Embryonic facial prominence (tissue), 1 donor: ENCODE measurements at regions not wholly inside any gene's neighbourhood (a gene's known extent, or its start where the extent isn't known, plus 50 kb on each side); places are given as distances from the start of the nearest gene placed in this dataset.
"Not testable (repeated sequence)": the region's sequence is repeated elsewhere in the genome, so short reads cannot be mapped to it uniquely, and the experiment has no call there.

ENCODE experiments used
- DNase-seq: peaks from one replicate; pipeline ENCODE4 v3.0.0-alpha.2; 2016; ENCODE audit errors: extremely low spot score

DNA sequence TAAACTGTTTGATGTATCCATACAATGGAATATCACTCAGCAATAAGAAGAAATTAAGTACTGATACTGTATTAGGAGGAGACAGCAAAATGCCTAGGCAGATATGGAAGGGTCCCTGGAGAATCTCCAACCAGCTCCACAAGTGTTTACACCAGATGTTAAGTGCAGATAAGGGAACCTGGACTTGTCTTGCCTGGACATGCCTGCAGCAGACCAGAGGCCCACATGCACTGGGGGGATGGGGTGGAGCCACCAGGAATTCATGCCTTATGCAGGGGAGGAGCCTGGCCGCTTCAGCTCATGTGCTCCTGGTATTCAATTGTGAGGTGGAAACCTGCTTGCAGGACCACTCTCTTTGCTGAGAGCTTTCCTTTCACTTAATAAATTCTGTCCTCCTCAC lies 287.6 kb downstream of the LIPI start:
- not testable (repeated sequence) for DNase-seq

DNA sequence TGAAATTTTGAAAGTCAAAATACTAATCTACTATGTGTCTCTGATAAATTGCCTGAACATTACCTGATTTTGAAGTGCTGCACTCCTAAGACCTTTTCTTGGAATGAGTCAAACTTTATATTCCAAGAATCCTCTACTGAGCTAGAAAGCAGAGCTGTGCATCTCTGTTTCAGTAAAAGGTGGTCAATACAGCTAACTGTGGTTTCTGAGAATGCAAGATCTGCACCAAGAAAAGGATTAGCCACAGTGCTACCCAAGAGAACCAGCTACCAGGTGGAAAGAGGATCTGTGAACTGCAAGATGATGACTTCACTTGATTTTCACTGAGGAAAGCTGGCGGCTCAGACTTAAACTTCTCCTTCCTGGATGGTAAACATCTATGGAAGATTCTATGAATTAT lies 289.3 kb downstream of the LIPI start:
- DNase-seq = not testable (repeated sequence)

DNA sequence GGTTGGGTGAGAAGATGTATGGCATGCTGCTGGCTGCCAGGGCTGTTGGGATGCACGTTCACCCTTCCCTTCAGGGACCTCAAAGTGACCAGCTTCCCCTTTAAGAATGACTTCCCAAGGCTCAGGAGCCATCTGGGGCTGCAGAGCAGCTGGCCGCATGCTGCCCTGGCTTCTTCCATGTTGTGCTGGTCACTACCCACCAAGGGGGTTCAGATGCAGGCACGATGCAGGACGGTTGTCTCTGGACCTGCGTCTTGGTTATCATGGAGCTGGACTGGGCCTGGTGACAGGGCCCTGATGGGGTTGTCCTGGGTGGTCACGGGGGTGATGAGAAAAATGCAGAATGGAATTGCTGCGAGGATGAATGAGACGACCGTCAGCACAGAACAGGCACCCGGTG lies 297.8 kb downstream of the POTED start:
- not testable (repeated sequence) for DNase-seq

DNA sequence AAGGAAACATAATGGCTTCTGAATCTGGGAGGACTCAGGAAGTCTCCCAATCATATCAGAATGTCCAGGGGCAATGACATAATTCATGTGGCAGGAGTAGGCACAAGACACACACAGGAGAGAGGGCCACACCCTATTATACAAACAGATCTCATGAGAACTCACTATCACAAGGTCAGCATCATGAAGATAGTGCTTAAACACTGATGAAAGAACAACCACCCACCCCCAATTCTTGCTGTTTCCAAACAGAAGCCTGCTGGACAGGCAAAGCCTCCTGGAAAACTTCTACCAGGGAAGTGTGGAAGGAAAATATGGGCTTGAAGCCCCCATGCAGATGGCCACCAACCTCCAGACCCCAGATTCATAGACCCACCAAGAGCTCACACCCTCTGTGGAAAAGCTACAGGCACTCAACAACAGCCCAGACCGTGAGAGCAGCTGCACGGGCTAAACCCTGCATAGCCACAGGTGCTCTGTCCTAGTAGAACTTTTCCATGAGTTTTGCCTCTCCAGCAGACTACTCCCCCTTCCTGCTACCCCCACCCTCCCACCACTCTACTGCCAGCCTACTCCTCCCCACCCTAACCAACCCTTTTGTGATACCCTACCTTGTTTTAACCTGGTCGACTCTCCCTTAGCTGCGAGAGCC lies 287.1 kb downstream of the POTED start:
- not testable (repeated sequence) for DNase-seq

DNA sequence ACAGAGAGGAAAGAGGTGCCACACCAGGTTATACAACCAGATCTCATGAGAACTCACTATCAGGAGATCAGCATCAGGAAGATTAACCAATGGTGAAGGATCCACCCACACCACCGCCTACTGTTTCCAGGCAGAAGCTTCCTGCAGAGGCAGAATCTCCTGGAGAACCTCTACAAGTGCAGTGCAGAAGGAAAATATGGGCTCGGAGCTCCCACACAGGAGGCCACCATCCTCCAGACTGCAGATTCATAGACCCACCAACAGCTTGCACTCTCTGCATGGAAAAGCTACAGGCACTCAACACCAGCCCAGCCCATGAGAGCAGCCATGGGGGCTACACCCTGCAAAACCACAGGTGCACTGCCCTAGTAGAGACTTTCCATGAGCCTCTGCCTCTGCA lies 284.0 kb downstream of the POTED start:
- not testable (repeated sequence) for DNase-seq

DNA sequence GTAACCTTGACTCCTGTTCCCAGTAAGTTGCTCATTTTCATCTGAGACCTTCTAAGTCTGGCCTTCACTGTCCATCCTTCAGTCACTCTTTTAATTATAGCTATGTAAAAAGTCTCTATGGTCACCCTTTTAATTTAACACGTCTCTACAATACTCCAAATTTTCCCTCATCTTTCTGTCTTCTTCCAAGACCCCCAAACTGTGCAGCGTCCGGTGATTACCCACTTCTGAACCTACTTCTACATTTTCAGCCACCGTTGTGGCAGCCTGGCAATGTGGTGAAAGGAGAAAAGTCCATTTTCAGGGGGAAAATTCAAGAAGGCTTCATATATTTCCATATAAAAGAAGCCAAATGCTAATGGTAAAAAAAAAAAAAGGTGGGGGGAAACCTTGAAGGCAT lies 283.4 kb downstream of the POTED start:
- not testable (repeated sequence) for DNase-seq

DNA sequence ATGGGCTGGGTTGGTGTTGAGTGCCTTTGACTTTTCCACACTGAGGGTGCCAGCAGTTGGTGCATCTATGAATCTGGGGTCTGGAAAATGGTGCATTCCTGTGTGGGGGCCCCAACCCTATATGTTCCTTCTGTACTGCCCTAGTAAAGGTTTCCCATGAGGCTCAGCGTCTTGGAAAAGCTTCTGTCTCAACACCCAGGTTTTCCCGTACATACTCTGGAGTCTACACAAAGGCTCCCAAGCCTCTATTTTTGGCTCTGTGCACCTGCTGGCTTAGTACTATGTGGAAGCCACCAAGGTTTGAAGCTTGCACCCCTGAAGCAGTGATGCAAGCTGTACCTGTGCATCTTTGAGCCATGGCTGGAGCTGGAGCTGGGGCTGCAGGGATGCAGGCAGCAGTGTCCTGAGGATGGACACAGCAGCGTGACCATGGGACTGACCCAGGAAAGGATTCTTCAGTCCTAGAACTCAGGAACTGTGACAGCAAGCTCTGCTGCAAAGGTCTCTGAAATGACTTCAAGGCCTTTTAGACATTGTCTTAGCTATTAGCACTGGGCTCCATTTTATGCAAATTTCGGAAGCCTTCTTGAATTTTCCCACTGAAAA lies 282.7 kb downstream of the POTED start:
- DNase-seq = not testable (repeated sequence)

DNA sequence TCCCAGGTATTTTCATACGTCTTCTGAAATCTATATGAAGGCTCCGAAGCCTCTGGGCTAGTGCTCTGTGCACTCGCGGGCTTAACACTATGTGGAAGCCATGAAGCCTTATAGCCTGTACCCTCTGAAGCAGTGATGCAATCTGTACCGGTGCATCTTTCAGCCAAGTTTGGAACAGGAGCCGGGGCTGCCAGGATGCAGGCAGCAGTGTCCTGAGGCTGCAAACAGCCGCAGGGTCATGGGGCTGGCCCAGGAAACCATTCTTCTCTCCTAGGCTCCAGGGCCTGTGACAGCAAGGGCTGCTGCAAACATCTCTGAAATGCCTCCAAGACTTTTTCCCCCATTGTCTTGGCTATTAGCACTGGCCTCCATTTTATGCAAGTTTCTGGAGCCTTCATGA lies 279.6 kb downstream of the POTED start:
- not testable (repeated sequence) for DNase-seq

DNA sequence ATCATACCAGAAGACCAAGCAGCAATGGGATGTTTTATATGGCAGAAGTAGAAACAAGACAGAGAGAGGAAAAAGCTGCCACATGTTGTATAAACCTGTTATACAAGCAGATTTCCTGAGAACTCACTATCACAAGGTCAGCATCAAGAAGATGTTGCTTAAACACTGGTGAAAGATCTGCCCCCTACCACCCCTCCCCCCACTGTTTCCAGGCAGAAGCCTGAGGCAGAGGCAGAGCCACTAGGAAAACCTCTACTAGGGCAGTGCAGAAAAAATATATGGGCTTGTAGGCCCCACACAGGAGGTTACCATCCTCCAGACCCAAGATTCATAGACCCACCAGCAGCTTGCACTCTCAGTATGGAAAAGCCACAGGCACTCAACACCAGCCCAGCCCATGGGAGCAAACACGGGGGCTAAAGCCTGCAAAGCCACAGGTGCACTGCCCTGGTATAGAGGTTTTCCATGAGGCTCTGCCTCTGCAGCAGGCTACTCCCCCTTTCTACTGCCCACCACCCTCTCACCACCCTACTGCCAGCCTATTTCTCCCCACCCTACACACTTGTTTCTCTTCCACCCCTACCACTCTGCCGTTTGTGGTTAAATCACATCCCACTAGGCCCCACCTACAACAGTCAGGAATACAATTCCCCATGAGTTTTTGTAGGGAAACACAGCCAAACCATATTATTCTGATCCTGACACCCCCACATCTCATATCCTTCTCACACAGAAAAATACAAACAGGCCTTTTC lies 274.2 kb downstream of the POTED start:
- not testable (repeated sequence) for DNase-seq

DNA sequence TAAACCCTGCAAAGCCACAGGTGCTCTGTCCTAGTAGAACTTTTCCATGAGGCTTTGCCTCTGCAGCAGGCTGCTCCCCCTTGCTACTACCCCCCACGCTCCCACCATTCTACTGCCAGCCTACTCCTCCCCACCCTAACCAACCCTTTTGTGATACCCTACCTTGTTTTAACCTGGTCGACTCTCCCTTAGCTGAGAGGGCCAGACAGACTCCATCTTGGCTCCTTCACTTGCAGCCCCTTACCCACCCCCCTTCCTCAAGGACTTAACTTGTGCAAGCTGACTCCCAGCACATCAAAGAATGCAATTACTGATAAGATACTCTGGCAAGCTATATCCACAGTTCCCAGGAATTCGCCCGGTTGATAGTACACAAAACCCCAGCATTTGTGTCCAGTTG lies 267.9 kb downstream of the POTED start:
- not testable (repeated sequence) for DNase-seq

DNA sequence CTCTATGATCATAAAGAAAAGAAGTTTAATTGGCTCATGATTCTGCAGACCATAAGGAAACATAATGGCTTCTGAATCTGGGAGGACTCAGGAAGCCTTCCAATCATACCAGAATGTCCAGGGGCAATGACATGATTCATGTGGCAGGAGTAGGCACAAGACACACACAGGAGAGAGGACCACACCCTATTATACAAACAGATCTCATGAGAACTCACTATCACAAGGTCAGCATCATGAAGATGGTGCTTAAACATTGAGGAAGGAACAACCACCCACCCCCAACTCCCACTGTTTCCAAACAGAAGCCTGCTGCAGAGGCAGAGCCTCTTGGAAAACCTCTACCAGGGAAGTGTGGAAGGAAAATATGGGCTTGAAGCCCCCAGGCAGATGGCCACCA lies 267.4 kb downstream of the POTED start:
- not testable (repeated sequence) for DNase-seq

DNA sequence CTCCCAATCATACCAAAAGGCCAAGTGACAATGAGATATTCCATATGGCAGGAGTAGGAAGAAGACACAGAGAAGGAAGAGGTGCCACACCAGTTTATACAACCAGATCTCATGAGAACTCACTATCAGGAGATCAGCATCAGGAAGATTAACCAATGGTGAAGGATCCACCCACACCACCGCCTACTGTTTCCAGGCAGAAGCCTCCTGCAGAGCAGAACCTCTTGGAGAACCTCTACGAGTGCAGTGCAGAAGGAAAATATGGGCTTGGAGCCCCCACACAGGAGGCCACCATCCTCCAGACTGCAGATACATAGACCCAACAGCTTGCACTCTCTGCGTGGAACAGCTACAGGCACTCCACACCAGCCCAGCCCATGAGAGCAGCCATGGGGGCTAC lies 264.4 kb downstream of the POTED start:
- not testable (repeated sequence) for DNase-seq

DNA sequence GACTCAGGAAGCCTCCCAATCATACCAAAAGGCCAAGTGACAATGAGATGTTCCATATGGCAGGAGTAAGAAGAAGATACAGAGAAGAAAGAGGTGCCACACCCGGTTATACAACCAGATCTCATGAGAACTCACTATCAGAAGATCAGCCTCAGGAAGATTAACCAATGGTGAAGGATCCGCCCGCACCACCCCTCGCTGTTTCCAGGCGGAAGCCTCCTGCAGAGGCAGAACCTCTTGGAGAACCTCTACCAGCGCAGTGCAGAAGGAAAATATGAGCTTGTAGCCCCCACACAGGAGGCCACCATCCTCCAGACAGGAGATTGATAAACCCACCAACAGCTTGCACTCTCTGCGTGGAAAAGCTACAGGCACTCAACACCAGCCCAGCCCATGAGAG lies 245.1 kb downstream of the POTED start:
- DNase-seq = no peak

DNA sequence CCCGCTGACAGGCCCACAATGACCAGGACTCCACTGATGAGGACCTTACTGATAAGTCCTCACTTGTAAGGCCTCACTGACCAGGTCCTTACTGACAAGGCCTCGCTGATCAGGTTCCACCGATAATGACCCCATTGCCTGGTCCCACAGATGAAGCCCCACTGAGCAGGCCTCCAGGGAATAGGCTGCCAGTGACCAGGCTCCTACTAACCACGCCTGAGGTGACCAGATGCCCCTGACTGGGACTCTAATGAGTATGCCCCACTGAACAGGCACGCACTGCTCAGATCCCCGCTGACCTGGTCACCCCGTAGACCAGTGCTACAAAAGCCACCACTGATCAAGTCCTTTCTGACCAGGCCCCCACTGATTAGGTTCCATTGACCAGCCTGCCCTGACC lies 241.2 kb downstream of the POTED start:
- DNase-seq = not testable (repeated sequence)

DNA sequence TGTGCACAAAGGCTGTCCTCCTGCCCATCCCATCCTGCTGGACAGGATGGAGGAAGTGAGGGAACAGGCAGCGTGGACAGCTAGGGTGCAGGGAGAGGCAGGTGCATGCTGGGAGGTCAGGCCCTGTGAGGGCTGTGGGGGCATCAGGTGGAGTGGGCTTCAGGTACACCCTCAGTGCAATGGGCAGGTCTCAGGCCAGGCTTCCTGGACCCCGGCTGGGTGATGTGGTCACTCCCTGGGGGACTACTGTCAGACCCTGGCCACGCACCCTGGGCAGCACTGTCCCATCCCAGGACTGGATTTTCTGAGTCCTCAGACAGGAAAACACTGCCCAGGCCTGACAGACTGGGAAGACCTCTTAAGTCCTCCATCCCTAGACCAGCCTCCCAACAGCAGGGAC lies 239.9 kb downstream of the POTED start:
- DNase-seq = not testable (repeated sequence)

DNA sequence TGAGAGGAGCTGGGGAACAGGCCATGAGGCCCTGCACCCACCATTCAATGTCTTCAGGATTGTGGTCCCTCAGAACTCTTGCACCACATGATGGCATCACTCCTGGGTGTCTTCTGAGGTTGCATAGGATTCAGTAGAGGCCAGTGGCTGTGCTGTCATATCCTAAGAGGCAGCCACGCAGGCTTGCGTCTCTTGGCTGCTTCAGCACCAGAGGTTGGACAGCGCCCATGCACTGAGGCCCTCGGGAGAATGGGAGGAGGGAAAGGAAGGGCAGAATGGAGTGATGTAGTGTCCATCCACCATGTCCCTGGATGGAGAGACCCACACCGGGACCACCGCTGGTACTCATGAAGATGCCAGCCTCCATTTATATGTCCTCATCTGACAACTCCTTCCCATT lies 237.1 kb downstream of the POTED start:
- not testable (repeated sequence) for DNase-seq

DNA sequence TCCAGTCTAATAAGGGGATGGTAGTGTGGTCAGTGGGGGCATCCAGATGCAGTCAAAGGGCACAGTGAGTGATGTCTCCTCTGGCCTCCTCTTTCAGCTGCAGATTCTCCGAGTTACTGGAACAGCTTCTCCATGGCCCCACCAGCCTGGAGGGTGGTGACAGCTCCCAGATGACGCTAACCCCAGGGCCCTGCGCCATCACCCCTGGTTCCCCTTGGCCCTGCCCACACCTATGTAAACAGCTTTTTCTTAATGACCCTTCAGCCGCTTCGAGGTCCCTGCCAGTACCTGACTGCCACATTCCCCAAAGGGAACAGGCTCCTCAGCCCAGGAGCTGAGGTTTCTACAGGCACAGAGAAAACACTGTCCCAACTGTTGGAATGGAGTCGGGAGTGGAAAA lies 235.0 kb downstream of the POTED start:
- not testable (repeated sequence) for DNase-seq

DNA sequence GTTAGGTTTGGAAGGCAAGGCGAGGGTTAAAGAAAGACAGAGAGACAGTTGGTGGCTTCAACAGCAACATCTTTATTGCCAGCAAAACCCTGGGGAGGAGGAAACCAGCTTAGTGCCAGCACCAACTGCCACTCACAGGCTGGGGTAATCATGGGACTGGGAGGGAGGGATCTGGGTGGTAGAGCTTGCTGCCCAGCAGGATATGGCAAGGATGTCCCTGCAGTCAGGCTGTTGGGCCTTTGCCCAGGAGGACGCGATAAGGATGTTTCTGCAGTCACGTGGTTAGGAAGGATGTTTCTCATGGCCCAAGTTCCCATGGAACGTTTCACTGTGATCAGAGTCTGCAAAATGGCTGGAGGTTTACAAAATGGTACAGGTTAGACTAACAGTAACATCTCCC lies 233.5 kb downstream of the POTED start:
- DNase-seq = not testable (repeated sequence)

DNA sequence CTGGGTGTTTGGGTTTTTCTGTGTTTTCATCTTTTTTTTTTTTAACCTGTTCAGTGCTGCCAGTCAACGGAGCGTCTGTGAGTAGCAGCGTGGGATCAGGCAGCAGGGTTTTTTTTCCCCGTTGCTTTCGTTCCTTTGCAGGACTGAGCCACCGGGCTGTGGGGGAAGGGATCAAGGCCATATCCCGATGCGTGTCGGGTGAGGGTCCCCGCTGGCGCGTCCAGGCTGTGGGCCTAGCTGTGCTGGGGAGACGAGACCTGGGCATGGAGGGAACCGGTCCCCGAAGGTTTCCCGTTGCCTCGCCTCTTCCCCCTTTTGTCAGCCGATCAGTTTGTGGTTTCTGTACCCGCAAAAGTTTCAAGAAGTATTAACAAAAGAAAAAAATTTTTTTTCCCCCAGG lies 218.1 kb downstream of the POTED start:
- not testable (repeated sequence) for DNase-seq

DNA sequence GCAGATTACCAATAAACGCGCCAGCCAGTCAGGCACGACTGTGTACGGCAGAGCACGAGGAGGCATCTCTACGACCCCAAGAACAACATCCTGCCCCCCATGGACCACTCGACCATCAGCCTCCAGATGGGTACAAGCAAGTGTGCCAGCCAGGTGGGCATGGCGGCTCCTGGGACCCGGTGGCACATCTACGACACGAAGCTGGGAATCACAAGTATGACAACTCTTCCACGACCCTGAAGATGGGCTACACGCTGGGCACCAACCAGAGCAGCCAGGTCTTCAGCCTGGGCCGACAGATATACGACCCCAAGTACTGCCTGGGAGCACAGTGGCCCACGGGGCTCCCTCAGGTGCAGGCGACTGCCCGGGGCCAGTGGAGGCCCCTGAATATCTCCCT lies 217.6 kb downstream of the POTED start:
- no peak for DNase-seq

DNA sequence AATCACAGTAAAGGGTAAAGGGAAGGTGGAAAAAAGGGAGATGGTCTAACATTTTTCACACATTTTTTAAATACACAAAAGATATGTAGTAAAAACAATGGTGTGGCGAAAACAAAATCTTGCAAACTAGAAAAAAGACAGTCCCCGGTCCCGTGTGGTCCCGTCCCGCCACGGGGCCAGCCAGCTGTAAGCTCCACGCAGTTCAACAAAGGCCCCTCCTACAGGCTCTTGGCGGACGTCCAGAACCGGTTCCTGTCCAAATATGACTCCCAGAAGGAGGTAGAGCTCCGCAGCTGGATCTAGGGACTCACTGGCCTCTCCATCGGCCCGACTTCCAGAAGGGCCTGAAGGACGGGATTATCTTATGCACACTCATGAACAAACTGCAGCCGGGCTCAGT lies 216.9 kb downstream of the POTED start:
- not testable (repeated sequence) for DNase-seq

DNA sequence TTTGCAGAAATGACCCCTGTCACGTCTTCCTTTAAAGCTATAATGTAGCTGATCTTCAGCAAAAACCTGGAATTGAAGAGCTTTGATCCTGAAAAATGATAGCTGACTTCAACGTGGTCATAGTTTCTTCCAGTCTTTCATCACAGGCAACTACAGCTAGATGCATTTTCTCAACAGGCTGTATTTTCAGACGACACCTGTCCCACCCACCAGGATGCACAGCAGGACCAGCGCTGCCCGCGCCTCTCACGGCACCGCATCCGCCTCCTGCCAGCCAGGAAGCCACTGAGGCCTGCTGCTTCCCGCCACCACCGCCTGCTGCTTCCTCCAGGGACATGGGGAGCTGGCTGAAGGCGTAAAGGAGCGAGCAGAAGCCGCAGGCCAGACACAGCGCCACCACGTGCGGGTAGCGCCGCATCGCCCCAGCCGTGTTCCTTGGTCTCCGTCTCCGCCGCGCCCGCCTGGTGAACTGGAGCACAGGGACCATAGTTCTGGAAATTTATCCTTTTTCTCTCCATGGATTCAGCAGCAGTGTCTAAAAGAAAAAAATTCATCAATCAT lies 215.7 kb downstream of the POTED start:
- DNase-seq = not testable (repeated sequence)

DNA sequence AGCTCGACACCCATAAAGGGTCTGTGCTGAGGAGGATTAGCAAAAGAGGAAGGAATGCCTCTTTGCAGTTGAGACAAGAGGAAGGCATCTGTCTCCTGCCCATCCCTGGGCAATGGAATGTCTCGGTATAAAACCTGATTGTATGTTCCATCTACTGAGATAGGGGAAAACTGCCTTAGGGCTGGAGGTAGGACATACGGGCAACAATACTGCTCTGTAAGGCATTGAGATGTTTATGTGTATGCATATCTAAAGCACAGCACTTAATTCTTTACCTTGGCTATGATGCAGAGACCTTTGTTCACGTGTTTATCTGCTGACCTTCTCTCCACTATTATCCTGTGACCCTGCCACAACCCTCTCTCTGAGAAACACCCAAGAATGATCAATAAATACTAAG lies 210.7 kb downstream of the POTED start:
- not testable (repeated sequence) for DNase-seq
